ENCODE measurements at regions not wholly inside any gene's neighbourhood (a gene's known extent, or its start where the extent isn't known, plus 50 kb on each side); places are given as distances from the start of the nearest gene placed in this dataset.

DNA sequence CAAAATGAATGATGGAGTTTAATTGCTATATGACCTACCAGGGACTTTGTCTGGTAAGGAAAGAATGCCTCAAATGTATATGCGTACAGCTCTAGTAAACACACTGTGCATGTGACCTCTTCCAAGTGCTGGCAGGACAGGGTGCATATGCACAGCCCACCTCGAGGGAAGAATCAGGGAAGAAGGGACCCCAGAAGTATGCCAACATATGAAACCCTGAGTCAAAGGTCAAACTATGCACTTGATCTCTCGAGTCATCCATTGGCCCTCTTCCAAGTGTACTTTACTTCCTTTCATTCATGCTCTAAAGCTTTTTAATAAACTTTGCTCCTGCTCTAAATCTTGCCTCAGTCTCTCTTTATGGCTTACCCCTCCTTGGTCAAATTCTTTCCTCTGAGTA, 804.6 kb upstream of the COX7C start:
- TF ChIP-seq, protein P1, sequence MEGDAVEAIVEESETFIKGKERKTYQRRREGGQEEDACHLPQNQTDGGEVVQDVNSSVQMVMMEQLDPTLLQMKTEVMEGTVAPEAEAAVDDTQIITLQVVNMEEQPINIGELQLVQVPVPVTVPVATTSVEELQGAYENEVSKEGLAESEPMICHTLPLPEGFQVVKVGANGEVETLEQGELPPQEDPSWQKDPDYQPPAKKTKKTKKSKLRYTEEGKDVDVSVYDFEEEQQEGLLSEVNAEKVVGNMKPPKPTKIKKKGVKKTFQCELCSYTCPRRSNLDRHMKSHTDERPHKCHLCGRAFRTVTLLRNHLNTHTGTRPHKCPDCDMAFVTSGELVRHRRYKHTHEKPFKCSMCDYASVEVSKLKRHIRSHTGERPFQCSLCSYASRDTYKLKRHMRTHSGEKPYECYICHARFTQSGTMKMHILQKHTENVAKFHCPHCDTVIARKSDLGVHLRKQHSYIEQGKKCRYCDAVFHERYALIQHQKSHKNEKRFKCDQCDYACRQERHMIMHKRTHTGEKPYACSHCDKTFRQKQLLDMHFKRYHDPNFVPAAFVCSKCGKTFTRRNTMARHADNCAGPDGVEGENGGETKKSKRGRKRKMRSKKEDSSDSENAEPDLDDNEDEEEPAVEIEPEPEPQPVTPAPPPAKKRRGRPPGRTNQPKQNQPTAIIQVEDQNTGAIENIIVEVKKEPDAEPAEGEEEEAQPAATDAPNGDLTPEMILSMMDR (conservative IDR thresholded peaks at IDR 0.05) = no peak
- TF ChIP-seq EZH2 (IDR thresholded peaks at IDR 0.05; ENCODE audit: low read depth) = no peak
